ENCODE measurements at regions not wholly inside any gene's neighbourhood (a gene's known extent, or its start where the extent isn't known, plus 50 kb on each side); places are given as distances from the start of the nearest gene placed in this dataset.

DNA sequence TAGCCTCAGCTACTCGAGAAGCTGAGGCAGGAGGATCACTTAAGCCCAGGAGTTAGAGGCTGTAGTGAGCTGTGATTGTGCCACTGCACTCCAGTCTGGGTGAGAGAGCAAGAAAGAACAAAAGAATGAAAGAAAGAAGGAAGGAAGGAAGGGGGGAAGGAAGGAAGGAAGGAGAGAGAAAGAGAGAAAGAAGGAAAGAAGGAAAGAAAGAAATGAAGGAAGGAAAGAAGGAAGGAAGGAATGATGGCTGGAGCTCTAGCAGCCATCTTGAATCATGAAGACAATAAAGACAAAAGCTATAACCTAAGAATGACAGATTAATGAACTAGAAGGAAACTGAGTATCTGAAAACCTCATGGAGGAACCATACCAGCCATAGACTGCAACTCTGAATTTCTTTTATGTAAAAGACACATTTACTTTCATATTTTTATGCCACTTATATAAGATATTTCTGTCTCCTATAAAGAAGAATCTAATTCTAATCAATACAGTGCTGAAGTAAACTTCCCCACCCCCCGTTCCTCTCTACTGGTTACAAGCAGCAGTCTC lies 522.3 kb upstream of the JARID2 start:
- DNase-seq (ENCODE audit: extremely low read depth in 1 of 2, low read depth in 1 of 2) = no peak

DNA sequence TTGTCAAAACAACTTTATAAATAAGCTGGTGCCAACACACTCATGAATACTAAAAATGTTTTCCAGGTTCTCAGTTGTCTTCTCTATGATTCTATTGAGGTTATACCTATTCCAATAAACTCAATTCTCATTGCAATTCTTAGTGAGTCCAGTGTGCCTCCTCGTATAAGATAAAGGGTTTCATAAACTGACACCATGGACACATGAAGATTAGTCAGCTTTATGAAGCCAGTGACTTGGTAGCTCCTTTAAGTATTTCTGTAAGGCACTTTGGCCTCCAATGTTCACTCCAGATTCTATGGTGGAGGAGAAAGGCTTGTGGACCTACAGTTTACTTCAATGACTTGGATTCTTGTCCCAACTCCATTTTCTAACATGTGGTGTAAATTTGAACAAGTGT lies 521.3 kb upstream of the JARID2 start:
- DNase-seq (ENCODE audit: extremely low read depth in 1 of 2, low read depth in 1 of 2) = no peak

DNA sequence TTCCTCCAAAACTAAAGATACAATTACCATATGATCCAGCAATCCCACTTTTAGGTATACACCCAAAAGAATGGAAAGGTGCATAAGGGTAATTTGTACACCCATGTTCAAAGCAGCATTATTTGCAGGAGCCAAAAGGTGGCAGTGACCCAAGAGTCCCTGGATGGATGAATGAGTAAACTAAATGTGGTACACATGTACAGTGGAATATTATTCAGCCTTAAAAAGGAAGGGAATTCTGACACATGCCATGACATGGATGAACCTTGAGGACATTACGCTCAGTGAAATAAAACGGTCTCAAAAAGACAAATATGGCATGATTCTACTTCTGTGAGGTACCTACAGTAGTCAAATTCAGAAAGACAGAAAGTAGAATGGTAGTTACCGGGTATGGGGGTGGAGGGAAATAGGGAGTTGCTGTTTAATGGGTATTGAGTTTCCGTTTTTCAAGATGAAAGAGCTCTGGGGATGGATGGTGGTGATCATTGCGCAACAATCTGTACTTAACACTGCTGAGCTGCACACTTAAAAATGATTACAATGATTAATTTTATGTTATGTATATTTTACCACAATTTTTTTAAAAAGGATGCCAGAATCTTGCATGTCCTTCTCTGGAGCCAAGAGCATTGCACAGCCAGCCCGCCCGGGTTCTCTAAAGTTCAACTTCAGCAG lies 518.9 kb upstream of the JARID2 start:
- DNase-seq (ENCODE audit: extremely low read depth in 1 of 2, low read depth in 1 of 2) = no peak

DNA sequence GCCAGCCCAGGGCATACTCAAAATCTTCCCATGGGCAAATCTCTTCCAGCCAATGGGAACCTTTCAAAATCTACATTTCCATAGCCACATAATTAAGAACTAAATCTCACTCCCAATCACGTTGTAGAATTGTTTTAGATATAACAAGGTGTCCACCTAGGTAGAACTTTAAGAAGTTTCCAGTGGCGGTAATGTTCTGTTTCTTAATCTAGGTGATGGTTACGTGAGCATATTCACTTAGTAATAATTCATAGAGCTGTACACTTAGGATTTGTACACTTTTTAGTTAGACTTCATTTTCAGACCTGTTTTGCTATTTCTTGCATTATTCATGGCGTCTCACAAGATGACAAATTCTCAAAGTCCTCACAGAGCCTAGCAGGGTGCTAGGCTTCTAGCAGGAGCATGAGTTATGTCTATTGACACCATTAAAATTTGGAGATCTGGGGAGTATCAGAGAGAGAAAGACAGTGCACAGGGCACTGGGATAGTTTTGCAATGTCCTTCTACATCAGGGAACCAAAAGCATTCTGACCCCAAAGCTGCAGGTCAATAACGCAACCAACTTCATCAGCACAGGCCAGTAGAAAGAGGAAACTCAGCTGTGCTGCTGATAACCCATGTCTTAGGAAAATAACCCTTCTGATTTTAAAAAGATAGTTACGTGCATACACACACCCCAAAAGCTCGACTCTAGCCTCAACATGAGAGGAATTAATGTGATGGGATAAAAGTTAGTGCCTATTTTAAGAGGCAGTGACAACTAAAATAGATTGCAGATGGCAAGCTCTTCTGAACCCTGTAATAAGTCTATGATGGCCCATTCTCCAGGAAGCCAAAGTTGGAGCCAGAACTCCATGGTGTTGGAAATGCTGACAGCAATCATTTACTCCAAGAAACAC lies 518.1 kb upstream of the JARID2 start:
- DNase-seq (ENCODE audit: extremely low read depth in 1 of 2, low read depth in 1 of 2) = no peak

DNA sequence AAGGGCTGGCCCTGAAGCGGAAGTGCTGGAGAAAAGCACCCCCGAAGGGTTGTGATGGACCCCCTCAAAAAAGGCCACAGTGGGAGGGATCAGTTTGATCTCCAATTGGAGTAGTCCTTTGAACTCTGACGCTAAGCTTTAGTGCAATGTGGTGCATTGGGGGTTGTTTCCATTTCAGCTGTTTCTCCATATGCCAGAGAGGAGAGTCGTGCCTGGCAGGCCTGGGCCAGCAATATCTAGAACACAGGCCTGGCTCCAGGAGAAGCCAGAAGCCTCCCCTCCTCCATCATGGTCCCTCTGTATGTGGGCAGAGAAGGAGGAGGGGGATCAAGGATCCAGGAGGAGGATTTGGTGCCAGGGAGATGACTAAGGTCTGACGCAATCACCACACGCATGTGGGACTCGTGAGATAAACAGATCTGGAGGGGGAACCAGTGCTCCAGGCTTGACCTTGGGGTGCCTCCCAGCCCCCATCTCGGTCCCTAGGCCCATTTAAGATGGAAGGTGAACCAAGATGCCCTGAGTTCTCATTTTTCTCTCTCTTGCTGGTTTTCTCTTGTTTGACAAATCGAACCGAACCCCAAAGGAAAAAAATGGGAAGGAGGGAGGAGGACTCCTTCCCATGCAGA lies 517.4 kb upstream of the JARID2 start:
- DNase-seq (ENCODE audit: extremely low read depth in 1 of 2, low read depth in 1 of 2) = no peak

DNA sequence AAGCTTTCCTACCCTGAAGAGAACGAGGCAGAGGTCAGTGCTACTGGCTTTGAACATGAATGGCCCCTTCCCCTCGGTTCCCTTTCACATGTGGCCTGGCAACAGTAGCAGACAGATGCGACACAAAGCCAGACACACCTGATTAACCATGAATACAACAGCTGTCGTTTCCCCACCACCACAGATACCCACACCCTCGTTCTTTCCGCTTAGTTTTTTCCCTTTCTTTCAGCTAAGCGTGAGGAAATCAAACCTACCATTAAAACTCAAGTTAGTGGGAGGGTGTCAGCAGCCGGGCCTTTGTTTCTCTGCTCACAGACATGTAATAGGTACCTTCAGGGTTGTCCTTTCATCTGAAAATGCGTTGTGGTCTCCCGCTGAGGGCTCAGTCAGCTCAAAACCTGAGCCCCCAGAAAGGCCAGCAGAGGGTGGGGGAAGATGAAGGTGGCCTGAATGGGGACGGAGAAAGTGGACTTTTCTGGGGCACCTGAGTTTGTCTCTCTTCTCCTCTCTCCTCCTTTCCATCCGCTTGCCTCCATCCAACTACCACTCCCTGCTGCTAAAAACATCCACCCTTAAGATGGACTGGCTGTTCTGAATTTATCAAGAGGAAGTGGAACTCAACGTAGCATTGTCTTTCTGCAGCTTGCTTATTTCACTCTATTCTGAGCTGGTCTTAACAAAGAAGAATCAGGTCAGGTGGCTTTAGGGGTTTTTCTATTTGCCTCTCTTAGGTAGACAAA lies 516.6 kb upstream of the JARID2 start:
- DNase-seq (ENCODE audit: extremely low read depth in 1 of 2, low read depth in 1 of 2) = no peak

DNA sequence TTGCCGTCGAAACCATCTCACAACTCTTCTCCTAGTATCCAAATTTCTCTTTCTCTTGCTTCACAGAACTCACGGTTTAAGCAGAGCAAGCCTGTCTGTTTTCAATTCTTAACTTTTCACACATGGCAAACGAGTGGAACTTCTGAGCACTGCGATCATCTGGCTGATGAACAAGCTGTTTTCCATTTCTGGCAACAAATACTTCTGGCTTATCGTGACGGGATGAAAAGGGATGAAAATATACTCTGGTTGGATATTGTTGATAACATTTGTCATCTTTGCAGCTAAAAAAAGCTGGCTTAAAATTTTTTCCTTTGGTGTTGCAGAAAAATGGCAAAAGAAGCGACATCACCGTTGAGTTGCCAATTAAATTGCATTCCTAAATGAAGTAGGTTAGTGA lies 515.2 kb upstream of the JARID2 start:
- DNase-seq (ENCODE audit: extremely low read depth in 1 of 2, low read depth in 1 of 2) = no peak

DNA sequence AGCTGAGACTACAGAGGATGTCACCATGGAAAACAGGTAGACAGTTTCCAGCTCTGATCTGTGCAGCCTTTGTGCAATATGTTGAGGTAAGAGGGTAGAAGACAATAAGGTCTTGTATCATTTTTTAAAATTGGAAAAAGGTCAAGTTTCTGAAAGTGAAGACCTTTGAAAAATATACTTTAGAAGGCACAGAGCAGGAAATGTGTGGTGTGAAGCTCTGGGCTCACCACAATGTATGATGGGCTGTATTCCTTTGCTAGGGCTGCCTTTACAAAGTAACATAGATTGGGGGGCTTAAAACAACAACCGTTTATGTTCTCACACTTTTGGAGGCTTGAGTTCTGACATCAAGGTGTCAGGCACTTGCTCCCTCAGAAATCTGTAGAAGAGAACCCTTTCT lies 514.3 kb upstream of the JARID2 start:
- no peak for DNase-seq (ENCODE audit: extremely low read depth in 1 of 2, low read depth in 1 of 2)

DNA sequence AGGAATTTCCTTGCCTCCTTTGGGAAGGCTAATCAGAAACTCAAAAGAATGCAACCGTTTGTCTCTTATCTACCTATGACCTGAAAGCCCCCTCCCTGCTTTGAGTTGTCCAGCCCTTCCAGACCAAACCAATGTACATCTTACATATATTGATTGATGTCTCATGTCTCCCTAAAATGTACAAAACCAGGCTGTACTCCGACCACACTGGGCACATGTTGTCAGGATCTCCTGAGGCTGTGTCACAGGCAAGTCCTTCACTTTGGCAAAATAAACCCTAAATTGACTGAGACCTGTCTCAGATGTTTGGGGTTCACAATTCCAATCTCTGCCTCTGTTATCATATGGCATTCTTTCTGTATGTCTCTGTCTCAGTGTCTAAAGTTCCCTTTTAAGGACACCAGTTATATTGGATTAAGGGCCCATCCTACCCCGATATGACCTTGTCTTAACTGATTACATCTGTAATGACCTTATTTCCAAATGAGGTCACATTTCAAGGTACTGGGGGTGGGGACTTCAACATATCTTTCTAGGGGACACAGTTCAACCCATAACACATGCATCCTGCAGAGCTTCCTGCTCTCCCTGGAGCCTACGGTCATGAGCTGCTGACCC lies 513.5 kb upstream of the JARID2 start:
- no peak for DNase-seq (ENCODE audit: extremely low read depth in 1 of 2, low read depth in 1 of 2)

DNA sequence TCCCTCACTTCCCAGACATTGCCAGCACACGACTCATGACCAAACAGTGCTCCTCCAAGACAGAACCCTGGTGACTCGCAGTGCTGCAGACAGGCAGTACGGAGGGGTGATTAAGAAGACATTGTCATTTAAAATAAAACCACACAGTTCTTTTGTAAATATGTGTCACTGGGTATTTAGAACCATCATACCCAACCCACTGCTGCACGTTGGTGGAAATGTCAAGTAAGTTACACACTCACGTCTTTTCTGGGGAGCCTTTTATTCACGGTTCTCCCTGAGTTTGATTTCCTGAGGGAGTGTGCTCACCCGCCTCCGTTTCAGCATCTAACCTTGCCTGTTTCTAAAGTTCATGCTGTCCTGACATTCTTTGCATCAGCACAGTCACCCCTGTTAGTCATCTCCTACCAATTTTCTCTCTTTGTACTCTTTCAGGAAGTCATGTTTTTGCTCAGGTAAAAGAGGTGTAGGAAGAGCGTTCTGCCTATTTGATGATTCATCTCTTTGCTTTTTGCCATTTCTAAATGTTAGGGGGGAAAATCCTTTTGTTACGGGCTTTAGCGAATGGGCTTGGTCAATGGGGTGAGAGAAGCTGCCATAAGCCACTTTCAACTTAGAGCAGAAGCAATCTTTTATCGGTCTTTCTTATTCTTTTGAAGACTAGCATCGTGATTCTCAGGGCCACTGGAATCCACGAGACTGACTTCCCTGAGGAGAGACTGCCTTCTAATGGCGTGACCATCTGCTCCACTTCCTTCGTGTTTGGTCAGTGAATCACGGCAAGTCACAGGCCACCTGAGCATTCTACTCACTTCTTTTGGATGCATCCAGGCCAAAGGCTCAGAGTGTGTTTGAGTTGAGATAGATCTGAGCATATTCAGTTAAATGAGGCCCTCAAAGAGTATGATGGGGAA lies 512.8 kb upstream of the JARID2 start:
- DNase-seq (ENCODE audit: extremely low read depth in 1 of 2, low read depth in 1 of 2) = no peak

DNA sequence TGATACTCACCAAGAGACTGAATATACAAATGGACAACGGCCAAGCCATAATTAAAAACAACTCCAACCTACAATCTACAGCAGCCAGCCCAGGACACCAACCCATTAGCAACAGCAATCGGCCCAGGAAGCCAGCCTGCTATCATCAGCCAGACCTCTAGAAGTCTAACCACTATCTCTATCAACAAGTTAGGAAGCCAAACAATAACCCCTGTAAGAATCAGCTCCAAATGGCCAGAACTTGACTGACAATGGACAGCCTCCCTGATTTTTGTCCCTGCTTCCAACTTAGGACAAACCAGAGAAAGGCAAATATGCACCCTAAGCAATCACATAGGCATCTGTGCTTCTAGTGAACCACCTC lies 511.8 kb upstream of the JARID2 start:
- no peak for DNase-seq (ENCODE audit: extremely low read depth in 1 of 2, low read depth in 1 of 2)

DNA sequence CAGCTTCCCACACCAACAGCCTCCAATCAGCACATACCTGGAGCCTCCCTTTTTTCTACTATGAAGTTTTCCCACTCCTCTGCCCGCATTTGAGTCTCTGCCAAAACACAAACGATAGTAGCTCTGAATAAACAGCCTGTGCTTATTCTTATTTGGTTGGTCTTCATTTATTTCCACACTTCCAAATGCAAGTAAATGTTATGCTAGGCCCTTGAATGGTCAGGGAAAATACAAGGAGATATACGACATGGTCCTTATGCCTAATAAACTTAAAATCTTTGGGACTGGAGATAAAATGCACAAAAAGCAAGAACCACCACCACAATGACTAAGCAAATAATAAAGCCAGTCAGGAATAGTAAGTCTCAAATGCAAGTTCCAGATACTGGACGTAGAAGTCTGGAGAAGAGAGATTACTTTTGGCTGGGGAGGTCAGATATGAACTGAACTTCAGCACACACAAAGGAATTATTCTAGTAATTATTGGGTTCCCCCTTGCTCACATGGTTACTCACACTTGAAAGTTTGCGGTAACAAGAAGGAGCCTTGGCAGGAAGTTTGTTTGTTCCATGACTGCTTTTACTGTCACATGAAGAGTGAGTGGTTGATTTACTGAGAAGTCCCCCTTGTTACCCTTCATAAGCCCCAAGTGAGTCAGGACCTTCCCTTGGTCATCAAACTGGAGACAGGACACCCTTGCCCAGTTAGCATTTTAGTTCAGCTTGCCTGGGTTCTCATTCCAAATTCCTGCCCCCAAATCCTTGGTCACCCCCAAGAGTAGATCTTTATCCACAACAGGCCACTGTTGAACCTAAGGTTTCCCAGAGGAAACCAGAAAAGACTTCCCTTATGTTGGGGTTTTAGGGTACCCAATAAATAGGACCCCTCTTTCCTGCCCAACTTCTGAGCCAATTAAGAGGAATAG lies 511.2 kb upstream of the JARID2 start:
- no peak for DNase-seq (ENCODE audit: extremely low read depth in 1 of 2, low read depth in 1 of 2)

DNA sequence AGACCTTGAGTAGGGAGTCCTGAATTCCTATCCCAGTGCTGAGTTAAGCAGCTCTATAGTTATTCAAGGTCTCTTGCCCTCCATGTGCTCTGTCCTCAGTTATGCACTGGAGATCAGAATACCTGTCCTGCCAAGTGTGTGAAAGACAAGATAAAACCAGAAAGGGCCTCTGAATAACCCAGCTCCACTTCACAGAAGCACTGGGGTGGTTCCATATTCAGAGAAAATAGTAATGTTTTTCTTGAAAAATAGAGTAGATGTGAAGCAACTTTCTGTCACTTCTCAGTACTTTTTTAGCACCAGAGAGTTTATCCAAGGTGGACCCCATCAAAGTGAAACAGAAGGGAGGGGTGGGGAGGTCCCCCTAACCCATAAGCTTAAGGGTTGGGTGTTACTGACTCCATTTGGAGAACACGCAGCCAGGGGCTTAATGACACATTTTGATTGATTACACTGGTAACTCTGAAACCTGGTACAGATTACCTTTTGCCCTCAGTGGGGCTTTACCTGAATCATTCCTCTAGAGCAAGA lies 509.8 kb upstream of the JARID2 start:
- no peak for DNase-seq (ENCODE audit: extremely low read depth in 1 of 2, low read depth in 1 of 2)

DNA sequence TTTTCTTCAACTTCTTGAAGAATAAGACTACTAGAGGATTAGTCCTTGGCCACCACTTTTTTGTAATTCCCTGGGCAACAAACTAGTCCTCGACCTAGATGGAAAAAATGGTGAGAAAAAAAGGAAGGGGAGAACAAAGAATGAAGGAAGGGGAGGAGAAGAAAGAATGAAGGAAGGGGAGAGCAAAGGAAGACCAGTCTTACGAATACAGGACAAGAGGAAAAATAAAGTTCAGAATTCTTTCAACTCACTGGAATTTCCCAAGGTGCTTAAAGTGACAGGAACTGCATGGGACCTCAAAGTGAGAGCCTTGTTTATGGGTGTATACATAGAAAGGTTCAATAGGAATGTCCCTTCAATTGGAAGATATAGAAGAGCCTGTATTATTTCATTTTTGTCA lies 509.3 kb upstream of the JARID2 start:
- DNase-seq (ENCODE audit: extremely low read depth in 1 of 2, low read depth in 1 of 2) = no peak

DNA sequence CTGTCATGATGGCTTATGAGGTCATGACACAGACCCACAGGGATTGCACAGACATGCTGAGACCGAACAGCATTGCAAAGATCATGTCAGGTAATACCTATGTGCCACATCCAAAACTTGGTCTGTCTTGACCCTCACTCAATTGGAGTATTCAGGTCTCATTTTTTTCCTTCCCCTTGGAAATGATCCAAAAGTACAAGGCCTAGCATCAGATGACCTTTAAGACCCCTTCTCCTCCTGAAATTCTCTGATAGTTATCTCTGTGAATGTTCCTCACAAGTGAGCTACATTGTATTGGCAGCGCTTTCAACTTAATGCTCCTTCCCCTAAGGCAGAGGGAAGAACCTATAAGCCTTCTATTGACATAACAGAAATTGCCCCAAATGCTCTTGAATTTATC lies 507.4 kb upstream of the JARID2 start:
- no peak for DNase-seq (ENCODE audit: extremely low read depth in 1 of 2, low read depth in 1 of 2)

DNA sequence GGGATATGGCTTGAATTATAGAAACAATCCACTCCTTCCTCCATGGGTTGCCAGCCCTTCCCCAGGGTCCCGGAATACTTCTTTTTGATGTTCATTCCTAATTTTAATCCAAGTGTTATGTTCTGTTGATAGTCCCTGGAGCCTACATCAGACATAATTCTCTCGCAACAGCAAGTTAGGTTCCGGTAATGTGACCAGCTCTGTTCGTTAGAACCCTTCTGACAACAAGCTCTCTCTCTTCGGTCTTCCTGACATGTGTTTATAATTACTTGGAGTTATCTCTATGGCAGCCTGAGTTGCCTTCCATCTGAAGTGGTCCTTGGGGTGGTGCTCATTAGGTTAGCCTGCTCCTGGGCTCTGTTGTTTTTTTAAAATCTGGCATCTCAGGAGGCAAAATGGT lies 506.9 kb upstream of the JARID2 start:
- DNase-seq (ENCODE audit: extremely low read depth in 1 of 2, low read depth in 1 of 2) = no peak

DNA sequence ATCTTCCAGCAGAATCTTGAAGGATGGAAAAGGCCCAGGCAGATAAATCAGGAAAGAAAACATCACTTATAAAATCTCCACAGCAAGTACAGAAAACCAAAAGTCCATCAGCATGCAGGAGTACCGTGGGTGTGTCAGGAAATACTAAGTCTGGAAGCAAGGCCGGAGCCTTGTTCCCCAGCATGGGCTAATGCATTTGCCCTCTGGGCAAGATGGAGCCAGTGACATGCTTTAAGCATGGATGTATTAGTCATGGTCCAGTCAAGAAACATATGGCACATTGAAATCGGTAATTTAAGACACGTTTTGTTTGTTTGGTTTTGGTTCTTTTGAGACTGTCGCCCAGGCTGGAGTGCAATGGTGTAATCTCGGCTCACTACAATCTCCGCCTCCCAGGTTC lies 506.0 kb upstream of the JARID2 start:
- no peak for DNase-seq (ENCODE audit: extremely low read depth in 1 of 2, low read depth in 1 of 2)

DNA sequence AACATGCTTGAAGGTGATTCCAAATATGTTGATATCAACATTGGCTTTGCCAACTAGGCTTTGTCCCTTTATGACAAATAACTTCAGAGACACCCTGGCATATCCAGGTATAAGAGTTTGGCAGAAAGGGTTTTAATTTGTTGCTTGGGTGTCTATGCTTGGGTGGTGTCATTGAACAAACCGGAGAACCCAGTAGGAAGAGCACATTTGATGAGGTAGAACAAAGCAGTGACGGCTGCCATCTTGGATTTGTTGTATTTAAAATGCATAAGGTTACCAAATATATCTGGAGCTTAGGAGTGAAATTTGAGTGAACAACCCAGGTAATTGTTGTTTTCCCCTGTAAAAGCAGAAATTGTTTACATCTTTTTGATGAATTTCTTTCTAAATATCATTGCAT lies 503.7 kb upstream of the JARID2 start:
- DNase-seq (ENCODE audit: extremely low read depth in 1 of 2, low read depth in 1 of 2) = no peak
